Pancreas (tissue), 10 donors: ENCODE measurements at regions not wholly inside any gene's neighbourhood (a gene's known extent, or its start where the extent isn't known, plus 50 kb on each side); places are given as distances from the start of the nearest gene placed in this dataset.

Experiments
- ATAC-seq, 4 donors: fragments of 200-7000 bp; cut with Tn5 transposase; one replicate each; pipeline versions ENCODE4 v1.8.0 to v1.9.1; 2020; ENCODE audit warnings: mild to moderate bottlenecking in 4 of 4, moderate library complexity in 4 of 4
- DNase-seq, 6 donors: peaks; one replicate each; pipeline ENCODE4 v3.0.0-alpha.2; 2020
- FAIRE-seq: peaks from 2 replicates; lab custom pipeline; 2012; peaks lifted over from hg19 to GRCh38; lab: Jason Lieb, UNC
- H3K27ac ChIP-seq, 4 donors: fragments of 200-600 bp; sonication (generic); 1 replicate in 3 of 4; 2 replicates in 1 of 4; pipeline versions ENCODE4 v1.5.0 to v1.8.0; 2020
- H3K27me3 ChIP-seq, 4 donors: fragments of 200-600 bp; one replicate each; pipeline ENCODE4 v1.8.0; 2021
- H3K36me3 ChIP-seq, 3 donors: fragments of 200-600 bp; sonication (generic) in 1 of 3; one replicate each; pipeline versions ENCODE4 v1.5.0 to v1.8.0; 2020 to 2021
- H3K4me1 ChIP-seq, 3 donors: fragments of 200-600 bp; one replicate each; pipeline ENCODE4 v1.8.0; 2021
- H3K4me3 ChIP-seq, 4 donors: fragments of 200-600 bp; sonication (generic) in 2 of 4; one replicate each; pipeline versions ENCODE4 v1.5.0 to v1.8.0; 2020 to 2021
- H3K9me3 ChIP-seq, 4 donors: fragments of 200-600 bp; one replicate each; pipeline ENCODE4 v1.8.0; 2021
- CTCF ChIP-seq, 4 donors: fragments of 200-600 bp; sonication (generic) in 3 of 4; IDR thresholded peaks; one replicate each; pipeline versions ENCODE4 v1.5.0 to v1.8.0; 2021; ENCODE audit warnings: antibody characterized with exemption in 4 of 4
- WGBS, 2 donors: extraction: QIAGEN DNeasy Blood & Tissue Kit; methylation state at CpG; one replicate each; pipeline ENCODE4 v1.1.7; 2013; 5-methylcytosine and 5-hydroxymethylcytosine counted together
- intact Hi-C, 3 donors: fragments of 100-400 bp; cut with DNase I; formaldehyde crosslinking; loops; one replicate each; pipeline versions ENCODE4 v1.11.1 to v1.14.2; 2022
- donor health status: healthy with polysubstance abuse.
- donor health status: DM: no; HTN: no; CAD: no; lungs with moderate emphysema.
- donor health status: DM: no; HTN: no; CAD: no.
- donor health status: control.
- donor health status: control.
- donor health status: Bipolar disorder and iron deficiency.
- donor health status: DM: yes; HTN: yes; CAD: no.
- donor health status: DM: no; HTN: no; CAD: no.
- donor health status: DM: no; HTN: no; CAD: no.
- donor health status: DM: yes; HTN: yes; CAD: no.

- DNase-seq (no peak), FAIRE-seq (no peak), ATAC-seq (peak in 3 of 4 donors; percentile 11 to 48 (median 47))
- H3K4me3 ChIP-seq = no peak overlapping the region
- H3K4me1 ChIP-seq = no peaks in the 10 kb centered on the region
- no peaks in the 10 kb centered on the region for H3K36me3 ChIP-seq
- WGBS, 2 donors = 23 to 30% methylated on average over 3 of the region's 3 CpGs
- H3K27me3 ChIP-seq = no peaks in the 10 kb centered on the region
- no peak overlapping the region for H3K27ac ChIP-seq
- intact Hi-C loops = loop anchor here in 2 of 3 donors (5.0 kb wide), 1 partner anchor 236 kb away; no protein-coding TSS in a partner anchor
- no peaks in the 10 kb centered on the region for H3K9me3 ChIP-seq
- no peak for TF ChIP-seq CTCF (IDR thresholded peaks at IDR 0.05)
These were observed 61.0 kb downstream of the GTPBP8 start for GRCh38 chr3:113051787-113052186.

GRCh38 chr3:113053169-113053568 is 62.4 kb downstream of the GTPBP8 start:
- Histone ChIP-seq H3K9me3 (no peaks in the 10 kb centered on the region), H3K4me1 (no peaks in the 10 kb centered on the region), H3K27me3 (no peaks in the 10 kb centered on the region), H3K27ac (no peak overlapping the region), H3K4me3 (no peak overlapping the region), H3K36me3 (no peaks in the 10 kb centered on the region)
- ATAC-seq = no peak
- DNase-seq = no peak
- intact Hi-C loops = loop anchor here in 2 of 3 donors (5.0 kb wide), 1 partner anchor 234 kb away; no protein-coding TSS in a partner anchor
- no peak for TF ChIP-seq CTCF (IDR thresholded peaks at IDR 0.05)
- FAIRE-seq = no peak
- WGBS, 2 donors = 75 to 84% methylated on average over 3 of the region's 3 CpGs

- ATAC-seq = no peak
- H3K36me3 ChIP-seq = no peaks in the 10 kb centered on the region
- H3K27ac ChIP-seq = no peak overlapping the region
- H3K9me3 ChIP-seq = no peaks in the 10 kb centered on the region
- DNase-seq = no peak
- intact Hi-C loops = loop anchor here in 2 of 3 donors (5.0 kb wide), 1 partner anchor 233 kb away; no protein-coding TSS in a partner anchor
- 0 to 19% methylated on average over 1 of the region's 1 CpG for WGBS, 2 donors
- no peak overlapping the region for H3K4me3 ChIP-seq
- no peak for TF ChIP-seq CTCF (IDR thresholded peaks at IDR 0.05)
- no peaks in the 10 kb centered on the region for H3K27me3 ChIP-seq
- H3K4me1 ChIP-seq = no peaks in the 10 kb centered on the region
- no peak for FAIRE-seq
These were observed 63.8 kb downstream of the GTPBP8 start for GRCh38 chr3:113054552-113054951.

- no peak for FAIRE-seq
- intact Hi-C loops = no loop called here
These were observed 64.4 kb downstream of the GTPBP8 start for GRCh38 chr3:113055201-113055600.

More at GRCh38 chr3:113055201-113055600, 64.4 kb downstream of the GTPBP8 start:
- no peaks in the 10 kb centered on the region for H3K36me3 ChIP-seq
- no peak overlapping the region for H3K4me3 ChIP-seq
- DNase-seq (no peak), ATAC-seq (no peak)
- no peaks in the 10 kb centered on the region for H3K9me3 ChIP-seq
- H3K27me3 ChIP-seq = no peaks in the 10 kb centered on the region
- H3K4me1 ChIP-seq = no peaks in the 10 kb centered on the region
- no peak for TF ChIP-seq CTCF (IDR thresholded peaks at IDR 0.05)
- no peak overlapping the region for H3K27ac ChIP-seq
